ENCODE measurements at regions not wholly inside any gene's neighbourhood (a gene's known extent, or its start where the extent isn't known, plus 50 kb on each side); places are given as distances from the start of the nearest gene placed in this dataset.

DNA sequence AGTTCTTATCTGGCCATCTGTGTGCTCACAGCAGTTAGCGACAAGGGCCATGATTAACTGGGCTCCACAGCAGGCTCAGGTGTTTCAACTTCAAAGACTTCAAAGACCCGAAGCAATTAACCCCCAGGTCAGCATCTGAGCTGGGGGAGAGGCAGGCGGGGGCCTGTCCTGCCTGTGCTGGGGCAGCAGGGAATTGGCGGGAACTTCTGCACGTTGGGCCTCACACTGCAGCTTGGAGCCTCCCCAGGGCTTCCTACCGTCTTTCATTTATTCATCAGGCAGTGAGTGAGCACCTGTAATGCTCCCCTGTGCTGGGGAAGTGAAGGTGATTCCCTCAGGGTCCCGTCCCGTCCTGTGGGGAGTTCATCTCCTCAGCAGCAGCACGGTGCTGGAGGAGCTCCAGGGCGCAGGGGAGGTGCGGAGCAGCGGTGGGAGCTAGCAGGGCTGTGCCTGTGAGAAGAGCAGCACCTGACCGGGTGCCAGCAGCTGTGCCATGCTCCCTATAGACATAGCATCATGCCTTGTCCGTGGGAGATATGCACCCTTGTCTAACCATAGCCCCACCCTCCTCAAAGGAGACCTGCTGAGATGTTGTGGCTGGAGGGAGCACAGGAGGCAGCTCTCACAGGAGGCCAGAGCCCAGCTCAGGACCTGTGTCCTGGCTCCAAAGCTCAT is 51.8 kb upstream of the FRMD1 start:
- no peak for DNase-seq

DNA sequence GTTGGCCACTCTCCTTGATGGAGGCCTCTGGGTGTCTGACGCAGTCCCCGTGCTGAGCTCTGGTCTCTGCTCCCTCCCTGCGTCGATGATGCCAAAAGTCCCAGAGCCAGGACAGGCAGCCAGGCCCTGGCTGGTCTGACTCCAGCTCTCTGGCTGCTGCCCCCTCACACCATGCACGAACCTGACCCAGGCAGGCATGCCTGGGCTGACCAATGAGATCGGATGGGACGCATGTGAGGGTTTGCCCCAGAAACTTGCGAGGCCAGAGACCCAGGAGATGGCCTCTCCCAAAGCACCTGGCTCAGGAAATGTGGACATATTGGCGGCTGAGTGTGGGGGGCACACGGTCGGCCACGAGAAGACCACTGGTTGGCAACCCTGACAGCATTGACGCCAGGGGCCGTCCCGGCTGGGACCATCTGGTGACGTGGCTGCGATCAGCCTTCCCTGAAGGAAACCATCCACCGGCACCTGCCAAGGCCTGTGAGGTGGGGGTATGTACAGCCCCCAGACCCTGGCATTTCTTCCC is 51.2 kb upstream of the FRMD1 start:
- no peak for DNase-seq

DNA sequence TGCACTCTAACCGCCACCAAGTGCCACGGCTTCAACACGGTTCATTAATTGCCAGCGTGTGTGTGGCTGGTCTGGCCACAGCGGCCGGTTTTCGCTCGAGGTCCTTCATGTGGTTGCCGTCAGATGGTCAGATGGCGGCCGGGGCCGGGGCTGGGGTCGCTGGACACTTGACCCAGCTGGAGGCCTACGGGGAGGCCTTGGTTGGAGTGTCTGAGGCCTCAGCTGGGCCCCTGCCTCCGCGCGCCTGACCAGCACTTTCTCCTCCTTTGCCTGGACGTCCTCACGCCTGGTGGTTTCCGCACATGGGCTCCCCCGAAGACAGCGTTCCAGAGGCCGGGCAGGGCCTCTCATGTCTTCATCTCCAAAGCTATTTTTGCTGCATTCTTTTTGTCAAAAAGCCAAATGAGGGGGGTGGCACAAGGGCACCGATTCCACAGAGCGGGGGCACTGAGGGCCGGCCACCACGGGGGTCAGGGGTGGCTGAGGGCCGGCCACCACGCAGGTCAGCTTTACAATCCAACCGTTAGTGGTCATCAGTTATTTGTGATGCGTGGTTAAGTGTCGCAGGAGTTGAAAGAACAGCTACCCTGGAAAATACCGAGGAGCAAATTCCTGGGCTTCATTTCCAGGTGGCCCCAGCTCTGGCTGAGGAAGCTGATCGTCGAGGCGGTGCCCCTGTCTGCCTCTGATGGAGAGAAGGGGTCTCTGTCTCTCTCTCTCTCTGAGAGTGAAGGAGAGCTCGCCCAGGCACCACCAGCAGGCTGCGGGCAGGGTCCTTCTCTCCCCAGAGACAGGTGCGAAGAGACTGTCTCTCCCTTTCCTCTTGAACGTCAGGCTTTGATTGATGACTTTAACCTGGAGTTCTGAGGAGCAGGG is 50.5 kb upstream of the FRMD1 start:
- no peak for DNase-seq

DNA sequence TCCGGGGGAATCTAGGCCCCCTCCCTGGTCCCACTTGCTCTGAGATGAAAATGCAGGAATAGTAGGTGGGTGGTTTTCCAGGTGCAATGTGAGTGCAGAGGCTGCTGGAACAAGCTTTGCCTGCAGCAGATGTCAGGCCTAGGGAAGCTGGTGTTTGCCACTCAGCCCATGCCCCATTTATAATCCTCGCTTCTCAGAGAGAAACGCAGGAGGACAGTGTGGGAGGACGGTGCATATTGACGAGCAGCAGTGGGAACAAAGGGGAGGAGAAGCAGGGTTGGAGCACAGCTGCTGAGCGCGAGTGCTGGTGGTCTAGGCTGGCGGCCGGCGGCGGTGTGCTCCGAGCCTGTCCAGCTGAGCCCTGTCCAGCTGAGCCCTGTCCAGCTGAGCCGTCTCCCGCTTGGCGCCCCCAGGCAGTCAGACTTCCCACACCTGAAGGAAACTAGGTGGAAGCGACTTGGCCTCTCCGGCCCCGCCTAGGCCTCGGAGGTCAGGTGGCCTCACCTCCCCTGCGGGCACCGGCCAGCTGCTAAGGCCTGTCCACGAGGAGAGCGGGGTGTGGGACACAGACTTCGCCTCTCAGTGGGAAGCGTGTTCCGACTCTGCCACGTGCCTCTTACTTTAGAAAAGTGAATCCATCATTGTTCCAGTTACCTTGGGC is 49.7 kb upstream of the FRMD1 start:
- no peak for DNase-seq
